B cell (primary cell): ENCODE measurements at regions not wholly inside any gene's neighbourhood (a gene's known extent, or its start where the extent isn't known, plus 50 kb on each side); places are given as distances from the start of the nearest gene placed in this dataset.

Experiments used
- CTCF ChIP-seq: fragments of 200-600 bp; IDR thresholded peaks from one replicate; pipeline ENCODE4 v1.8.0; 2022; ENCODE audit warnings: antibody characterized with exemption, mild to moderate bottlenecking
- EZH2 ChIP-seq: IDR thresholded peaks from 2 replicates; pipeline ENCODE4 v1.6.1; 2012; ENCODE audit warnings: borderline replicate concordance, low read depth, mild to moderate bottlenecking, moderate library complexity, low read length; ENCODE audit not compliant: insufficient read depth, poor library complexity, severe bottlenecking

DNA sequence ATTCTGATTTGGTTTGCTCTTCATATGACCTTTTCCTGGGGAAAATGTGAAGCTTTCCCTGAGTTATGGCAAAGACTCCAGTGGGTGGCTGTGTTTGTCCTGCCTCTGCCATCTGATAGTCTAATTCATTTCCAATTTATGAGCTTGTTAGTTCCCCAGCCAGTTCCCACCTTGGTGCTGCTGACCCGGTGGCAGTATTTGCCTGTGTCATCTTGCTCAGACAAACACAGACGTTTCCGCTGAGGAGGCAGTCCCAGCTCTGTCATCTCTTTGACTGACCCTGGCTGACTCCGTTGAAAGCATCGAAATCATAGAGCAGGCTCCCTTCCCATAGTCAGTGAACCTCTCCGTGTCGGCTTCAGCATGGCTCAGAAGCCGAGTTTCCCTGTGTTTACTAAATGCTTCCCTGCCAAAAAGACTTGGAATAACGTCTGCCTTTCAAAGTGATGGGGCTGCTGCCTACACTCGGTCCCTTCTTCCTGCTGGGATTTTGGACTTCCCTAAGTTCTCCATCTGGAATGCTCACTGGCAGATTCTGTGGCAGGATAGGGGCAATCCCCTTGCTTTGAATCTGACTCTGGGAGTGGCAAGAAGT is 538.3 kb downstream of the NPIPA7 start:
- TF ChIP-seq CTCF = no peak
- TF ChIP-seq EZH2 = no peak
